ENCODE measurements at regions not wholly inside any gene's neighbourhood (a gene's known extent, or its start where the extent isn't known, plus 50 kb on each side); places are given as distances from the start of the nearest gene placed in this dataset.

- Histone ChIP-seq H3K9me3 (no peaks in the 10 kb centered on the region), H3K4me3 (no peak overlapping the region), H3K27me3 (no peaks in the 10 kb centered on the region), H3K36me3 (peaks cover 0 to 71% (median 9%) of the 10 kb centered on the region in 9 donors), H3K27ac (peak overlapping the region in 9 of 10 donors; percentile 7 to 78 (median 46)), H3K4me1 (peaks cover 15 to 87% (median 62%) of the 10 kb centered on the region in 9 donors)
- DNase-seq = no peak
- intact Hi-C loops (cut with DNase I) = loop anchor here in 1 of 10 donors (10.0 kb wide), 1 partner anchor 165 kb away; no protein-coding TSS in a partner anchor
- ATAC-seq = no peak
- TF ChIP-seq CTCF (IDR thresholded peaks at IDR 0.05) = no peak
- WGBS, 2 donors = 91% methylated on average over 9 of the region's 9 CpGs
These were observed 77.4 kb downstream of the NCOR2 start for GRCh38 chr12:124489915-124490583.

- WGBS, 2 donors = 78 to 84% methylated on average over 6 of the region's 6 CpGs
- Histone ChIP-seq H3K4me1 (peaks cover 15 to 80% (median 54%) of the 10 kb centered on the region in 9 donors), H3K27ac (peak overlapping the region in 3 of 10 donors; percentile 25 to 45 (median 33)), H3K4me3 (no peak overlapping the region), H3K36me3 (peaks cover 0 to 71% (median 4%) of the 10 kb centered on the region in 9 donors), H3K9me3 (no peaks in the 10 kb centered on the region), H3K27me3 (no peaks in the 10 kb centered on the region)
- intact Hi-C loops (cut with DNase I) = no loop called here
- no peak for TF ChIP-seq CTCF (IDR thresholded peaks at IDR 0.05)
- no peak for ATAC-seq
- DNase-seq = no peak
These were observed 78.2 kb downstream of the NCOR2 start for GRCh38 chr12:124489220-124489619.

GRCh38 chr12:124488520-124488919 is 78.9 kb downstream of the NCOR2 start:
- peak overlapping the region in 6 of 10 donors; percentile 3 to 45 (median 34) for H3K27ac ChIP-seq
- no peak for TF ChIP-seq CTCF (IDR thresholded peaks at IDR 0.05)
- H3K4me3 ChIP-seq = no peak overlapping the region
- H3K4me1 ChIP-seq = peaks cover 15 to 73% (median 53%) of the 10 kb centered on the region in 9 donors
- intact Hi-C loops (cut with DNase I) = no loop called here
- H3K27me3 ChIP-seq = no peaks in the 10 kb centered on the region
- H3K36me3 ChIP-seq = peaks cover 0 to 71% (median 4%) of the 10 kb centered on the region in 9 donors
- H3K9me3 ChIP-seq = no peaks in the 10 kb centered on the region
- peak in 1 of 2 donors; percentile 29 for DNase-seq
- peak in 2 of 8 donors; percentile 22 to 48 for ATAC-seq
- WGBS, 2 donors = 64 to 76% methylated on average over 10 of the region's 10 CpGs

- Histone ChIP-seq H3K4me3 (no peak overlapping the region), H3K36me3 (peaks cover 0 to 71% (median 8%) of the 10 kb centered on the region in 9 donors), H3K9me3 (no peaks in the 10 kb centered on the region), H3K4me1 (peaks cover 15 to 67% (median 48%) of the 10 kb centered on the region in 9 donors), H3K27ac (peak overlapping the region in 5 of 10 donors; percentile 1 to 37 (median 14)), H3K27me3 (no peaks in the 10 kb centered on the region)
- DNase-seq = no peak
- ATAC-seq = no peak
- WGBS, 2 donors = 71 to 80% methylated on average over 3 of the region's 3 CpGs
- intact Hi-C loops (cut with DNase I) = no loop called here
- no peak for TF ChIP-seq CTCF (IDR thresholded peaks at IDR 0.05)
These were observed 79.6 kb downstream of the NCOR2 start for GRCh38 chr12:124487834-124488165.

All from heart right ventricle (tissue), 16 donors.